Aorta (tissue), 5 donors: ENCODE measurements at regions not wholly inside any gene's neighbourhood (a gene's known extent, or its start where the extent isn't known, plus 50 kb on each side); places are given as distances from the start of the nearest gene placed in this dataset.
"Not testable (repeated sequence)": the region's sequence is repeated elsewhere in the genome, so short reads cannot be mapped to it uniquely, and the experiment has no call there.

Experiments
- ATAC-seq: fragments of 200-7000 bp; cut with Tn5 transposase; one replicate; pipeline ENCODE4 v1.9.1; 2022; ENCODE audit warnings: moderate library complexity; ENCODE audit not compliant: low FRiP score
- DNase-seq, 2 donors: peaks; one replicate each; pipeline ENCODE4 v3.0.0-alpha.2; 2020
- H3K27ac ChIP-seq, 2 donors: one replicate each; pipeline ENCODE4 v1.5.1; 2013; ENCODE audit warnings: low read length in 2 of 2, mild to moderate bottlenecking in 2 of 2, moderate library complexity in 2 of 2, control low read depth in 1 of 2, inconsistent platforms in 1 of 2, low read depth in 1 of 2
- H3K27me3 ChIP-seq, 2 donors: one replicate each; pipeline ENCODE4 v1.6.1; 2013; ENCODE audit warnings: control low read depth in 1 of 2, low read length in 1 of 2, mild to moderate bottlenecking in 1 of 2, moderate library complexity in 1 of 2; ENCODE audit not compliant: insufficient read depth in 2 of 2, control insufficient read depth in 1 of 2
- H3K36me3 ChIP-seq, 2 donors: one replicate each; pipeline ENCODE4 v1.6.1; 2013; ENCODE audit warnings: control low read depth in 1 of 2, low read length in 1 of 2, mild to moderate bottlenecking in 1 of 2; ENCODE audit not compliant: insufficient read depth in 2 of 2, control insufficient read depth in 1 of 2
- H3K4me1 ChIP-seq, 2 donors: one replicate each; pipeline ENCODE4 v1.6.1; 2013; ENCODE audit warnings: low read length in 2 of 2, control low read depth in 1 of 2, mild to moderate bottlenecking in 1 of 2, moderate library complexity in 1 of 2; ENCODE audit not compliant: insufficient read depth in 2 of 2, control insufficient read depth in 1 of 2
- H3K4me3 ChIP-seq, 2 donors: one replicate each; pipeline ENCODE4 v1.5.1; 2013; ENCODE audit warnings: low read length in 2 of 2, control low read depth in 1 of 2, mild to moderate bottlenecking in 1 of 2
- H3K9me3 ChIP-seq: one replicate; pipeline ENCODE4 v1.6.1; 2013; ENCODE audit warnings: mild to moderate bottlenecking, low read length; ENCODE audit not compliant: control insufficient read depth
- WGBS, 2 donors: extraction: QIAGEN DNeasy Blood & Tissue Kit; methylation state at CpG; one replicate each; pipeline ENCODE4 v1.1.7; 2013; 5-methylcytosine and 5-hydroxymethylcytosine counted together
- intact Hi-C, 2 donors: fragments of 100-400 bp; cut with DNase I; formaldehyde crosslinking; loops; one replicate each; pipeline versions ENCODE4 v1.14.2 to v1.15.0; 2022
- donor health status: healthy with polysubstance abuse.
- donor health status: Bipolar disorder and iron deficiency.
- donor health status: DM: no; HTN: no; CAD: no.
- donor health status: DM: no; HTN: no; CAD: no.
- donor health status: DM: yes; HTN: yes; CAD: no.

DNA sequence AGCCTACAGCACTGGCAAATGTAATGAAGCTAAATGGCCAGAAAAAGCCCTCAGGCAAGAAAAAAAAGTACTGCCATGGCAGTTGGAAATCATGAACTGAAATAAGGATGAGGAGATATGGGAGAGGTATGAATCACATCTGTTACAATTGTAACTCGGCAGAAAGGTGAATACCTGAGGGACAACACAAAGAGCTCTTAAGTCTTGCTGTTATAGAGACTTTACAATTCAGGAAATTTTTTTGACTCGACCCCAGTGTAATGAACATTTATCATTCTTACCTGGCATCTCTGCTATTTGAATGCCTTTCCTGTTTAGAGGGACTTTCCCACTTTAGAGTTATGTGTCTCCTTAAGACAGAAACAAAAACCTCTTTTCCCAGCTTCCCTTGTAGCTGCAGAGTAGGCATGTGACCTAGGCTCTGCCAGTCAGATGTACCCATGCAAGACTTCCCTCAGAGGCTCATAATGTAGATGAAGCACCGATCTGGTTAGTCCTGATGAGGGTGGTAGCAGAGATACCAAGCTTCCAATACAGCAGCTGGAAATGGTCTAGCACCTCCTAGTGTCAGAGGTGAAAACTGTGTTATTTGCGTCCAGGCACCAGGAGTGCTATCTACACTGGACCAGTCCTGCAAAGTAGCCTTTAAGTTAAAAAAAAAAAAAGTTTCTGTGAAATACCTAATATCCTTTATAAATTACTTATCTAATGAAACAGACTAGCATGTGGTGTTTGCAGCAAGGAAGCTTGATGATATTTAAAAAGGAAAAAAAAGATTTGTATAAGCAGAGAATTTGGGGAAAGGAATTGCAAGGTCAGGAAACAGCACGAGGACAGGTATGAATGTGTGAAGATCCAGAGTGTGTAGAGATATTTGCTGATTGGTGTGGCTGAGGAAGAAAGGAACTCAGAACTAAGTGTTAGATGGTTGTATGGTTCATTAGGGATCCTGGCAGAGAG is 146.9 kb upstream of the SLC1A3 start:
- no peaks in the 10 kb centered on the region for H3K9me3 ChIP-seq
- whole genome bisulfite sequencing, 2 donors: 61 to 66% methylated on average over 5 of the region's 5 CpGs
- no peak overlapping the region for H3K27ac ChIP-seq
- DNase-seq (no peak), ATAC-seq (no peak)
- intact Hi-C loops: no loop called here
- no peak overlapping the region for H3K4me3 ChIP-seq
- H3K27me3 ChIP-seq: no peaks in the 10 kb centered on the region
- H3K4me1 ChIP-seq: no peaks in the 10 kb centered on the region
- no peaks in the 10 kb centered on the region for H3K36me3 ChIP-seq

- intact Hi-C loops: no loop called here
Observed at GRCh38 chr5:36462295-36463021, 143.9 kb upstream of the SLC1A3 start.

GRCh38 chr5:36475942-36476341 is 130.5 kb upstream of the SLC1A3 start:
- H3K4me1 ChIP-seq, H3K27me3 ChIP-seq, intact Hi-C loops, H3K4me3 ChIP-seq, H3K36me3 ChIP-seq, DNase-seq, H3K27ac ChIP-seq, ATAC-seq, H3K9me3 ChIP-seq: not testable (repeated sequence)
- 96 to 98% methylated on average over 2 of the region's 2 CpGs for WGBS, 2 donors

More at GRCh38 chr5:36462295-36463021, 143.9 kb upstream of the SLC1A3 start:
- DNase-seq (no peak), ATAC-seq (no peak)
- no peak overlapping the region for H3K27ac ChIP-seq
- no peaks in the 10 kb centered on the region for H3K36me3 ChIP-seq
- no peaks in the 10 kb centered on the region for H3K4me1 ChIP-seq
- H3K27me3 ChIP-seq: no peaks in the 10 kb centered on the region
- no peak overlapping the region for H3K4me3 ChIP-seq
- no peaks in the 10 kb centered on the region for H3K9me3 ChIP-seq
- WGBS, 2 donors: 67 to 76% methylated on average over 5 of the region's 5 CpGs

GRCh38 chr5:36478646-36479317 is 127.6 kb upstream of the SLC1A3 start:
- no peaks in the 10 kb centered on the region for H3K9me3 ChIP-seq
- H3K4me3 ChIP-seq: no peak overlapping the region
- DNase-seq (no peak), ATAC-seq (no peak)
- WGBS, 2 donors: 84 to 86% methylated on average over 7 of the region's 7 CpGs
- H3K27ac ChIP-seq: no peak overlapping the region
- no peaks in the 10 kb centered on the region for H3K4me1 ChIP-seq
- H3K27me3 ChIP-seq: peaks cover 0 to 3% of the 10 kb centered on the region in 2 donors
- intact Hi-C loops: no loop called here
- no peaks in the 10 kb centered on the region for H3K36me3 ChIP-seq

GRCh38 chr5:36481454-36482120 is 124.8 kb upstream of the SLC1A3 start:
- H3K4me3 ChIP-seq: no peak overlapping the region
- no peak for DNase-seq
- no peaks in the 10 kb centered on the region for H3K9me3 ChIP-seq
- no peak for ATAC-seq
- no peaks in the 10 kb centered on the region for H3K36me3 ChIP-seq
- no peak overlapping the region for H3K27ac ChIP-seq
- intact Hi-C loops: no loop called here
- peaks cover 0 to 3% of the 10 kb centered on the region in 2 donors for H3K27me3 ChIP-seq
- 82 to 86% methylated on average over 5 of the region's 5 CpGs for WGBS, 2 donors
- no peaks in the 10 kb centered on the region for H3K4me1 ChIP-seq

- ATAC-seq (no peak), DNase-seq (no peak)
- H3K27ac ChIP-seq: no peak overlapping the region
Observed at GRCh38 chr5:36482812-36483211, 123.6 kb upstream of the SLC1A3 start.

DNA sequence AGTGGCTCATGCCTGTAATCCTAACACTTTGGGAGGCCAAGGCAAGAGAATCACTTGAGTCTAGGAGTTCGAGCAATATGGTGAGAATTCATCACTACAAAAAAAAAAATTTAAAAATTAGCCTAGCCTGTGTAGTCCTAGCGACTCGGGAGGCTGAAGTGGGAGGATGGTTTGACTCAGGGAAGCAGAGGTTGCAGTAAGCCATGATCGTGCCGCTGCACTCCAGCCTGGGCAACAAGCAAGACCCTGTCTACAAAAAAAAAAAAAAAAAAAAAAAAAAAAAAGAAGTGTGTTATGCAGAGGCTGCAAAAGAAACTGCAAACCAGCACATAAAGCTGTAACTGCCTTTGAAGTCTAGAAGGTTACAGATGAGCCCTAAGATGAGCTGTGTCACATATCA is 116.9 kb upstream of the SLC1A3 start:
- Histone ChIP-seq H3K27me3 (no peaks in the 10 kb centered on the region), H3K36me3 (no peaks in the 10 kb centered on the region), H3K4me3 (no peak overlapping the region), H3K9me3 (no peaks in the 10 kb centered on the region), H3K27ac (no peak overlapping the region), H3K4me1 (no peaks in the 10 kb centered on the region)
- ATAC-seq (no peak), DNase-seq (no peak)
- WGBS, 2 donors: 96% methylated on average over 5 of the region's 5 CpGs
- intact Hi-C loops: no loop called here

More at GRCh38 chr5:36482812-36483211, 123.6 kb upstream of the SLC1A3 start:
- peaks cover 0 to 3% of the 10 kb centered on the region in 2 donors for H3K27me3 ChIP-seq
- H3K36me3 ChIP-seq: no peaks in the 10 kb centered on the region
- intact Hi-C loops: no loop called here
- H3K9me3 ChIP-seq: no peaks in the 10 kb centered on the region
- no peak overlapping the region for H3K4me3 ChIP-seq
- no peaks in the 10 kb centered on the region for H3K4me1 ChIP-seq

GRCh38 chr5:36491856-36492255 is 114.5 kb upstream of the SLC1A3 start:
- no peak for ATAC-seq
- no peak overlapping the region for H3K27ac ChIP-seq
- no peak overlapping the region for H3K4me3 ChIP-seq
- no peaks in the 10 kb centered on the region for H3K9me3 ChIP-seq
- no peak for DNase-seq
- intact Hi-C loops: no loop called here
- 32 to 47% methylated on average over 7 of the region's 7 CpGs for WGBS, 2 donors
- H3K36me3 ChIP-seq: no peaks in the 10 kb centered on the region
- peaks cover 1 to 5% of the 10 kb centered on the region in 2 donors for H3K4me1 ChIP-seq
- no peaks in the 10 kb centered on the region for H3K27me3 ChIP-seq
